Liver (tissue), 3 donors: ENCODE measurements at regions not wholly inside any gene's neighbourhood (a gene's known extent, or its start where the extent isn't known, plus 50 kb on each side); places are given as distances from the start of the nearest gene placed in this dataset.

Experiments
- FOXA2 ChIP-seq: IDR thresholded peaks from 2 replicates; pipeline ENCODE4 v1.6.1; 2016; ENCODE audit warnings: antibody characterized with exemption
- GABPA ChIP-seq, 2 donors: IDR thresholded peaks in 1 of 2; conservative IDR thresholded peaks in 1 of 2; 2 replicates each; pipeline ENCODE4 v1.6.1; 2016; ENCODE audit warnings: antibody characterized with exemption in 2 of 2, mild to moderate bottlenecking in 1 of 2, moderate library complexity in 1 of 2
- JUND ChIP-seq, 2 donors: IDR thresholded peaks; 2 replicates each; pipeline ENCODE4 v1.6.1; 2016; ENCODE audit warnings: antibody characterized with exemption in 2 of 2
- RAD21 ChIP-seq, 2 donors: IDR thresholded peaks; 2 replicates each; pipeline ENCODE4 v1.6.1; 2016; ENCODE audit warnings: antibody characterized with exemption in 2 of 2, mild to moderate bottlenecking in 2 of 2
- TF ChIP-seq, protein P1 (sequence below): IDR thresholded peaks from 2 replicates; pipeline ENCODE4 v1.6.1; 2016; ENCODE audit warnings: antibody characterized with exemption, mild to moderate bottlenecking
- TF ChIP-seq, protein P2 (sequence below): fragments of 150-350 bp; IDR thresholded peaks from 2 replicates; pipeline ENCODE4 v1.5.1; 2017; ENCODE audit warnings: improper control_type of control experiment, low read depth, low read length; ENCODE audit not compliant: missing input control
- donor health status: healthy.
- donor health status: healthy.

DNA sequence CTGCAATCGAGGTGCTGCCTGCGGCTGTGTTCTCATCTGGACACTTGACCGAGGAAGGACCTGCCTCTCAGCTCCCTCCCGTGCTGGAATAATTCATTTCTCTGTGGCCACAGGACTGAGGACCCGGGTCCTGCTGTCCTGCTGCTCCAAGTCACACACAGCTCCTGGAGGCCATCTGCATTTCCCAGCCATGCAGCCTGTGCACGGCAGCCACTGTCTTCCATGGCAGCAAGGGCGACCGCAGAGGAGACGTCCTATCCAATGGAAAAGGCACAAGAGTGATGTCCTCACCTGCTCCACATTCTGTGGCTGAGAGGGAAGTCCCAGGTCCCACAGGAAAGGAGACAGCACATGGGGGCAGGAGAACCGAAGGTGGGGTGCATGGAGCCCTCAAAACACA lies 495.8 kb downstream of the BRD1 start:
- TF ChIP-seq, protein P1, sequence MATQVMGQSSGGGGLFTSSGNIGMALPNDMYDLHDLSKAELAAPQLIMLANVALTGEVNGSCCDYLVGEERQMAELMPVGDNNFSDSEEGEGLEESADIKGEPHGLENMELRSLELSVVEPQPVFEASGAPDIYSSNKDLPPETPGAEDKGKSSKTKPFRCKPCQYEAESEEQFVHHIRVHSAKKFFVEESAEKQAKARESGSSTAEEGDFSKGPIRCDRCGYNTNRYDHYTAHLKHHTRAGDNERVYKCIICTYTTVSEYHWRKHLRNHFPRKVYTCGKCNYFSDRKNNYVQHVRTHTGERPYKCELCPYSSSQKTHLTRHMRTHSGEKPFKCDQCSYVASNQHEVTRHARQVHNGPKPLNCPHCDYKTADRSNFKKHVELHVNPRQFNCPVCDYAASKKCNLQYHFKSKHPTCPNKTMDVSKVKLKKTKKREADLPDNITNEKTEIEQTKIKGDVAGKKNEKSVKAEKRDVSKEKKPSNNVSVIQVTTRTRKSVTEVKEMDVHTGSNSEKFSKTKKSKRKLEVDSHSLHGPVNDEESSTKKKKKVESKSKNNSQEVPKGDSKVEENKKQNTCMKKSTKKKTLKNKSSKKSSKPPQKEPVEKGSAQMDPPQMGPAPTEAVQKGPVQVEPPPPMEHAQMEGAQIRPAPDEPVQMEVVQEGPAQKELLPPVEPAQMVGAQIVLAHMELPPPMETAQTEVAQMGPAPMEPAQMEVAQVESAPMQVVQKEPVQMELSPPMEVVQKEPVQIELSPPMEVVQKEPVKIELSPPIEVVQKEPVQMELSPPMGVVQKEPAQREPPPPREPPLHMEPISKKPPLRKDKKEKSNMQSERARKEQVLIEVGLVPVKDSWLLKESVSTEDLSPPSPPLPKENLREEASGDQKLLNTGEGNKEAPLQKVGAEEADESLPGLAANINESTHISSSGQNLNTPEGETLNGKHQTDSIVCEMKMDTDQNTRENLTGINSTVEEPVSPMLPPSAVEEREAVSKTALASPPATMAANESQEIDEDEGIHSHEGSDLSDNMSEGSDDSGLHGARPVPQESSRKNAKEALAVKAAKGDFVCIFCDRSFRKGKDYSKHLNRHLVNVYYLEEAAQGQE = no peak
- no peak for TF ChIP-seq RAD21 (IDR thresholded peaks at IDR 0.05)
- TF ChIP-seq, protein P2, sequence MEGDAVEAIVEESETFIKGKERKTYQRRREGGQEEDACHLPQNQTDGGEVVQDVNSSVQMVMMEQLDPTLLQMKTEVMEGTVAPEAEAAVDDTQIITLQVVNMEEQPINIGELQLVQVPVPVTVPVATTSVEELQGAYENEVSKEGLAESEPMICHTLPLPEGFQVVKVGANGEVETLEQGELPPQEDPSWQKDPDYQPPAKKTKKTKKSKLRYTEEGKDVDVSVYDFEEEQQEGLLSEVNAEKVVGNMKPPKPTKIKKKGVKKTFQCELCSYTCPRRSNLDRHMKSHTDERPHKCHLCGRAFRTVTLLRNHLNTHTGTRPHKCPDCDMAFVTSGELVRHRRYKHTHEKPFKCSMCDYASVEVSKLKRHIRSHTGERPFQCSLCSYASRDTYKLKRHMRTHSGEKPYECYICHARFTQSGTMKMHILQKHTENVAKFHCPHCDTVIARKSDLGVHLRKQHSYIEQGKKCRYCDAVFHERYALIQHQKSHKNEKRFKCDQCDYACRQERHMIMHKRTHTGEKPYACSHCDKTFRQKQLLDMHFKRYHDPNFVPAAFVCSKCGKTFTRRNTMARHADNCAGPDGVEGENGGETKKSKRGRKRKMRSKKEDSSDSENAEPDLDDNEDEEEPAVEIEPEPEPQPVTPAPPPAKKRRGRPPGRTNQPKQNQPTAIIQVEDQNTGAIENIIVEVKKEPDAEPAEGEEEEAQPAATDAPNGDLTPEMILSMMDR = no peak
- no peak for TF ChIP-seq JUND (IDR thresholded peaks at IDR 0.05)
- no peak for TF ChIP-seq FOXA2
- TF ChIP-seq GABPA (IDR thresholded peaks at IDR 0.05 in 1 of 2, conservative IDR thresholded peaks at IDR 0.05 in 1 of 2) = no peak
